Hepatocyte (in vitro differentiated cells): ENCODE measurements at regions not wholly inside any gene's neighbourhood (a gene's known extent, or its start where the extent isn't known, plus 50 kb on each side); places are given as distances from the start of the nearest gene placed in this dataset.

ENCODE experiments used
- DNase-seq: peaks from one replicate; pipeline ENCODE4 v3.0.0-alpha.2; 2016; ENCODE audit warnings: low spot score
- H2AFZ ChIP-seq: fragments of 200-600 bp; sonication (generic); 2 replicates; pipeline ENCODE4 v1.6.0; 2016; ENCODE audit warnings: antibody characterized with exemption, mild to moderate bottlenecking
- H3K27ac ChIP-seq: fragments of 200-600 bp; sonication (generic); 2 replicates; pipeline ENCODE4 v1.5.1; 2016; ENCODE audit warnings: mild to moderate bottlenecking
- H3K27me3 ChIP-seq: fragments of 200-600 bp; sonication (generic); 2 replicates; pipeline ENCODE4 v1.6.1; 2016
- H3K36me3 ChIP-seq: fragments of 200-600 bp; sonication (generic); replicated peaks from 2 replicates; pipeline ENCODE4 v1.5.1; 2016; ENCODE audit warnings: low read depth; ENCODE audit not compliant: insufficient read depth
- H3K4me1 ChIP-seq: fragments of 200-600 bp; sonication (generic); 2 replicates; pipeline ENCODE4 v1.5.1; 2016; ENCODE audit warnings: mild to moderate bottlenecking, moderate library complexity; ENCODE audit not compliant: insufficient read depth
- H3K4me2 ChIP-seq: fragments of 200-600 bp; sonication (generic); 2 replicates; pipeline ENCODE4 v1.6.0; 2016
- H3K4me3 ChIP-seq: fragments of 200-600 bp; sonication (generic); 2 replicates; pipeline ENCODE4 v1.5.1; 2016; ENCODE audit warnings: mild to moderate bottlenecking
- H3K79me2 ChIP-seq: fragments of 200-600 bp; sonication (generic); 2 replicates; pipeline ENCODE4 v1.6.0; 2017; ENCODE audit warnings: mild to moderate bottlenecking
- H3K9me2 ChIP-seq: fragments of 200-600 bp; sonication (generic); replicated peaks from 2 replicates; pipeline ENCODE4 v1.6.0; 2017; ENCODE audit warnings: mild to moderate bottlenecking; ENCODE audit not compliant: insufficient read depth
- H3K9me3 ChIP-seq: fragments of 200-600 bp; sonication (generic); 2 replicates; pipeline ENCODE4 v1.5.1; 2016; ENCODE audit warnings: low read depth, mild to moderate bottlenecking
- H4K20me1 ChIP-seq: fragments of 200-600 bp; sonication (generic); 2 replicates; pipeline ENCODE4 v1.6.0; 2016; ENCODE audit warnings: mild to moderate bottlenecking; ENCODE audit not compliant: insufficient read depth, poor library complexity, severe bottlenecking
- CTCF ChIP-seq: fragments of 200-600 bp; sonication (generic); IDR thresholded peaks from 2 replicates; pipeline ENCODE4 v1.5.1; 2016; ENCODE audit warnings: antibody characterized with exemption, mild to moderate bottlenecking; ENCODE audit not compliant: poor library complexity
- EZH2 ChIP-seq: fragments of 200-600 bp; sonication (generic); IDR thresholded peaks from 2 replicates; pipeline ENCODE4 v1.6.1; 2016; ENCODE audit warnings: antibody characterized with exemption, mild to moderate bottlenecking, borderline replicate concordance
- EZH2phosphoT487 ChIP-seq: fragments of 200-600 bp; sonication (generic); IDR thresholded peaks from one replicate; pipeline ENCODE4 v1.6.1; 2018; ENCODE audit warnings: antibody characterized with exemption, mild to moderate bottlenecking, low read depth, moderate library complexity; ENCODE audit not compliant: unreplicated experiment, severe bottlenecking
- WGBS: methylation state at CpG from one replicate; pipeline ENCODE4 v1.1.6; 2016; ENCODE audit warnings: low lambda C conversion rate; ENCODE audit errors: missing lambda C conversion rate; 5-methylcytosine and 5-hydroxymethylcytosine counted together

- no peaks in the 10 kb centered on the region for H3K9me3 ChIP-seq
- H3K27me3 ChIP-seq, result no peaks in the 10 kb centered on the region
- H2AFZ ChIP-seq, result no peak overlapping the region
- peaks cover 7% of the 10 kb centered on the region for H3K4me1 ChIP-seq
- H3K36me3 ChIP-seq, result no peaks in the 10 kb centered on the region
- no peaks in the 10 kb centered on the region for H3K9me2 ChIP-seq
- no peak for DNase-seq
- no peaks in the 10 kb centered on the region for H4K20me1 ChIP-seq
- H3K79me2 ChIP-seq, result no peaks in the 10 kb centered on the region
- H3K4me3 ChIP-seq, result no peak overlapping the region
- WGBS, result 82% methylated on average over 3 of the region's 3 CpGs
- TF ChIP-seq EZH2phosphoT487 (no peak), CTCF (no peak), EZH2 (no peak)
- no peak overlapping the region for H3K27ac ChIP-seq
- no peak overlapping the region for H3K4me2 ChIP-seq
These were observed 177.9 kb downstream of the IRS2 start for GRCh38 chr13:109608503-109608902.

- Histone ChIP-seq H3K27ac (no peak overlapping the region), H3K36me3 (no peaks in the 10 kb centered on the region), H3K4me1 (peaks cover 7% of the 10 kb centered on the region), H3K4me3 (no peak overlapping the region), H3K27me3 (no peaks in the 10 kb centered on the region), H3K9me3 (no peaks in the 10 kb centered on the region), H3K4me2 (no peak overlapping the region), H3K79me2 (no peaks in the 10 kb centered on the region), H4K20me1 (no peaks in the 10 kb centered on the region), H2AFZ (no peak overlapping the region), H3K9me2 (no peaks in the 10 kb centered on the region)
- 97% methylated on average over 3 of the region's 3 CpGs for WGBS
- TF ChIP-seq EZH2phosphoT487 (no peak), EZH2 (no peak), CTCF (no peak)
- no peak for DNase-seq
These were observed 178.3 kb downstream of the IRS2 start for GRCh38 chr13:109608059-109608458.

- Histone ChIP-seq H3K9me3 (no peaks in the 10 kb centered on the region), H4K20me1 (no peaks in the 10 kb centered on the region), H3K27ac (no peak overlapping the region), H2AFZ (no peak overlapping the region), H3K4me2 (no peak overlapping the region), H3K4me3 (no peak overlapping the region), H3K36me3 (no peaks in the 10 kb centered on the region), H3K9me2 (no peaks in the 10 kb centered on the region), H3K27me3 (no peaks in the 10 kb centered on the region), H3K79me2 (no peaks in the 10 kb centered on the region), H3K4me1 (peaks cover 7% of the 10 kb centered on the region)
- 10% methylated on average over 2 of the region's 2 CpGs for WGBS
- no peak for TF ChIP-seq EZH2
- no peak for TF ChIP-seq EZH2phosphoT487
- TF ChIP-seq CTCF, result no peak
- DNase-seq, result no peak
These were observed 179.9 kb downstream of the IRS2 start for GRCh38 chr13:109606520-109606919.

- no peaks in the 10 kb centered on the region for H3K9me2 ChIP-seq
- no peak for DNase-seq
- H3K27me3 ChIP-seq, result no peaks in the 10 kb centered on the region
- H3K79me2 ChIP-seq, result no peaks in the 10 kb centered on the region
- H3K27ac ChIP-seq, result no peak overlapping the region
- H3K4me3 ChIP-seq, result no peak overlapping the region
- H3K36me3 ChIP-seq, result no peaks in the 10 kb centered on the region
- peaks cover 7% of the 10 kb centered on the region for H3K4me1 ChIP-seq
- no peaks in the 10 kb centered on the region for H3K9me3 ChIP-seq
- no peak overlapping the region for H2AFZ ChIP-seq
- TF ChIP-seq EZH2phosphoT487, result no peak
- no peak for TF ChIP-seq EZH2
- no peak for TF ChIP-seq CTCF
- no peak overlapping the region for H3K4me2 ChIP-seq
- H4K20me1 ChIP-seq, result no peaks in the 10 kb centered on the region
These were observed 180.5 kb downstream of the IRS2 start for GRCh38 chr13:109605846-109606245.
